ENCODE measurements at regions not wholly inside any gene's neighbourhood (a gene's known extent, or its start where the extent isn't known, plus 50 kb on each side); places are given as distances from the start of the nearest gene placed in this dataset.

- TF ChIP-seq, protein P1, sequence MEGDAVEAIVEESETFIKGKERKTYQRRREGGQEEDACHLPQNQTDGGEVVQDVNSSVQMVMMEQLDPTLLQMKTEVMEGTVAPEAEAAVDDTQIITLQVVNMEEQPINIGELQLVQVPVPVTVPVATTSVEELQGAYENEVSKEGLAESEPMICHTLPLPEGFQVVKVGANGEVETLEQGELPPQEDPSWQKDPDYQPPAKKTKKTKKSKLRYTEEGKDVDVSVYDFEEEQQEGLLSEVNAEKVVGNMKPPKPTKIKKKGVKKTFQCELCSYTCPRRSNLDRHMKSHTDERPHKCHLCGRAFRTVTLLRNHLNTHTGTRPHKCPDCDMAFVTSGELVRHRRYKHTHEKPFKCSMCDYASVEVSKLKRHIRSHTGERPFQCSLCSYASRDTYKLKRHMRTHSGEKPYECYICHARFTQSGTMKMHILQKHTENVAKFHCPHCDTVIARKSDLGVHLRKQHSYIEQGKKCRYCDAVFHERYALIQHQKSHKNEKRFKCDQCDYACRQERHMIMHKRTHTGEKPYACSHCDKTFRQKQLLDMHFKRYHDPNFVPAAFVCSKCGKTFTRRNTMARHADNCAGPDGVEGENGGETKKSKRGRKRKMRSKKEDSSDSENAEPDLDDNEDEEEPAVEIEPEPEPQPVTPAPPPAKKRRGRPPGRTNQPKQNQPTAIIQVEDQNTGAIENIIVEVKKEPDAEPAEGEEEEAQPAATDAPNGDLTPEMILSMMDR (IDR thresholded peaks at IDR 0.05), result no peak
- TF ChIP-seq EP300 (IDR thresholded peaks at IDR 0.05), result no peak
- no peak for TF ChIP-seq CHD2 (IDR thresholded peaks at IDR 0.05; ENCODE audit: low read length, partially characterized antibody)
- TF ChIP-seq HOXA7 (CRISPR knock-in tag; IDR thresholded peaks at IDR 0.05), result no peak
- no peak for TF ChIP-seq SREBF2 (IDR thresholded peaks at IDR 0.05)
- TF ChIP-seq CBX2 (IDR thresholded peaks at IDR 0.05; ENCODE audit: borderline replicate concordance, low read depth), result no peak
- TF ChIP-seq, protein P2, sequence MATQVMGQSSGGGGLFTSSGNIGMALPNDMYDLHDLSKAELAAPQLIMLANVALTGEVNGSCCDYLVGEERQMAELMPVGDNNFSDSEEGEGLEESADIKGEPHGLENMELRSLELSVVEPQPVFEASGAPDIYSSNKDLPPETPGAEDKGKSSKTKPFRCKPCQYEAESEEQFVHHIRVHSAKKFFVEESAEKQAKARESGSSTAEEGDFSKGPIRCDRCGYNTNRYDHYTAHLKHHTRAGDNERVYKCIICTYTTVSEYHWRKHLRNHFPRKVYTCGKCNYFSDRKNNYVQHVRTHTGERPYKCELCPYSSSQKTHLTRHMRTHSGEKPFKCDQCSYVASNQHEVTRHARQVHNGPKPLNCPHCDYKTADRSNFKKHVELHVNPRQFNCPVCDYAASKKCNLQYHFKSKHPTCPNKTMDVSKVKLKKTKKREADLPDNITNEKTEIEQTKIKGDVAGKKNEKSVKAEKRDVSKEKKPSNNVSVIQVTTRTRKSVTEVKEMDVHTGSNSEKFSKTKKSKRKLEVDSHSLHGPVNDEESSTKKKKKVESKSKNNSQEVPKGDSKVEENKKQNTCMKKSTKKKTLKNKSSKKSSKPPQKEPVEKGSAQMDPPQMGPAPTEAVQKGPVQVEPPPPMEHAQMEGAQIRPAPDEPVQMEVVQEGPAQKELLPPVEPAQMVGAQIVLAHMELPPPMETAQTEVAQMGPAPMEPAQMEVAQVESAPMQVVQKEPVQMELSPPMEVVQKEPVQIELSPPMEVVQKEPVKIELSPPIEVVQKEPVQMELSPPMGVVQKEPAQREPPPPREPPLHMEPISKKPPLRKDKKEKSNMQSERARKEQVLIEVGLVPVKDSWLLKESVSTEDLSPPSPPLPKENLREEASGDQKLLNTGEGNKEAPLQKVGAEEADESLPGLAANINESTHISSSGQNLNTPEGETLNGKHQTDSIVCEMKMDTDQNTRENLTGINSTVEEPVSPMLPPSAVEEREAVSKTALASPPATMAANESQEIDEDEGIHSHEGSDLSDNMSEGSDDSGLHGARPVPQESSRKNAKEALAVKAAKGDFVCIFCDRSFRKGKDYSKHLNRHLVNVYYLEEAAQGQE (IDR thresholded peaks at IDR 0.05), result no peak
- TF ChIP-seq MAFK (IDR thresholded peaks at IDR 0.05; ENCODE audit: partially characterized antibody), result no peak
- no peak for TF ChIP-seq HDAC2 (IDR thresholded peaks at IDR 0.05)
- no peak for TF ChIP-seq CEBPB (IDR thresholded peaks at IDR 0.05)
- TF ChIP-seq POLR2A (IDR thresholded peaks at IDR 0.05; ENCODE audit: low read length), result no peak
- no peak for TF ChIP-seq TP53 (CRISPR knock-in tag; IDR thresholded peaks at IDR 0.05)
These were observed 664.9 kb downstream of the CDH8 start for GRCh38 chr16:61371388-61371787.
